Colonic mucosa (tissue), 4 donors: ENCODE measurements at regions not wholly inside any gene's neighbourhood (a gene's known extent, or its start where the extent isn't known, plus 50 kb on each side); places are given as distances from the start of the nearest gene placed in this dataset.
"Not testable (repeated sequence)": the region's sequence is repeated elsewhere in the genome, so short reads cannot be mapped to it uniquely, and the experiment has no call there.

Experiments used
- DNase-seq: peaks from one replicate; pipeline ENCODE4 v3.0.0-alpha.2; 2020
- H3K27ac ChIP-seq: fragments of 200-600 bp; one replicate; pipeline ENCODE4 v1.8.0; 2021
- H3K27me3 ChIP-seq: fragments of 200-600 bp; one replicate; pipeline ENCODE4 v1.8.0; 2021
- H3K36me3 ChIP-seq: fragments of 200-600 bp; one replicate; pipeline ENCODE4 v1.8.0; 2021
- H3K4me1 ChIP-seq: fragments of 200-600 bp; one replicate; pipeline ENCODE4 v1.8.0; 2021; ENCODE audit warnings: mild to moderate bottlenecking
- H3K4me3 ChIP-seq: fragments of 200-600 bp; one replicate; pipeline ENCODE4 v1.8.0; 2021
- H3K9ac ChIP-seq, 2 donors: one replicate each; pipeline ENCODE4 v1.7.0; 2013; ENCODE audit warnings: control low read depth in 2 of 2, low read depth in 2 of 2, low read length in 2 of 2
- H3K9me3 ChIP-seq: fragments of 200-600 bp; one replicate; pipeline ENCODE4 v1.8.0; 2021
- intact Hi-C: fragments of 100-400 bp; cut with DNase I; formaldehyde crosslinking; loops from one replicate; pipeline ENCODE4 v1.14.1; 2022
- TF ChIP-seq, protein P1 (sequence below): fragments of 200-600 bp; IDR thresholded peaks from one replicate; pipeline ENCODE4 v1.8.0; 2022; ENCODE audit warnings: antibody characterized with exemption, mild to moderate bottlenecking
- donor health status: healthy.
- donor health status: DM: no; HTN: no; CAD: no.
- donor health status: DM: no; HTN: no; CAD: no.

DNA sequence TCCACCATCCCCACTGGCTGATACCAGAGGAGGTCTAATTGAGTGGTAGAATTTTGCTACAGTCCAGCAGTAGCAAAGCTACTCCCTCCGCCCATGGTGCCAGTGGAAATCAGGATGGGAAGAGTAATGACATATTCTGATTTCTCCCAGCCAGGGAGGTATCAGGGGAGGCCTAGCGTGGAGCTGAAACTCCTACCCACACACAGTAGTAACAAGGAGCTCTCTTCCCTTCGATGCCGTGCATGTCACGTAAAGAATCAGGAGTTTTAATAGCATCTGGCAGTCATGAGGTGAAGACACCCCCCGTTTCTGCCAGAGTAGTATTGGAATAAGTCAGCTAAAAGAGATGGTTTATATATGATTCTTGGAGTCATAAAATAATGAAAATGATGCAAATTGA is 786.8 kb upstream of the DDX18 start:
- H3K9me3 ChIP-seq: no peaks in the 10 kb centered on the region
- H3K4me1 ChIP-seq: no peaks in the 10 kb centered on the region
- TF ChIP-seq, protein P1, sequence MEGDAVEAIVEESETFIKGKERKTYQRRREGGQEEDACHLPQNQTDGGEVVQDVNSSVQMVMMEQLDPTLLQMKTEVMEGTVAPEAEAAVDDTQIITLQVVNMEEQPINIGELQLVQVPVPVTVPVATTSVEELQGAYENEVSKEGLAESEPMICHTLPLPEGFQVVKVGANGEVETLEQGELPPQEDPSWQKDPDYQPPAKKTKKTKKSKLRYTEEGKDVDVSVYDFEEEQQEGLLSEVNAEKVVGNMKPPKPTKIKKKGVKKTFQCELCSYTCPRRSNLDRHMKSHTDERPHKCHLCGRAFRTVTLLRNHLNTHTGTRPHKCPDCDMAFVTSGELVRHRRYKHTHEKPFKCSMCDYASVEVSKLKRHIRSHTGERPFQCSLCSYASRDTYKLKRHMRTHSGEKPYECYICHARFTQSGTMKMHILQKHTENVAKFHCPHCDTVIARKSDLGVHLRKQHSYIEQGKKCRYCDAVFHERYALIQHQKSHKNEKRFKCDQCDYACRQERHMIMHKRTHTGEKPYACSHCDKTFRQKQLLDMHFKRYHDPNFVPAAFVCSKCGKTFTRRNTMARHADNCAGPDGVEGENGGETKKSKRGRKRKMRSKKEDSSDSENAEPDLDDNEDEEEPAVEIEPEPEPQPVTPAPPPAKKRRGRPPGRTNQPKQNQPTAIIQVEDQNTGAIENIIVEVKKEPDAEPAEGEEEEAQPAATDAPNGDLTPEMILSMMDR: no peak
- H3K4me3 ChIP-seq: no peak overlapping the region
- DNase-seq: no peak
- H3K27ac ChIP-seq: no peak overlapping the region
- no peak overlapping the region for H3K9ac ChIP-seq
- no peaks in the 10 kb centered on the region for H3K36me3 ChIP-seq
- intact Hi-C loops: no loop called here
- no peaks in the 10 kb centered on the region for H3K27me3 ChIP-seq

DNA sequence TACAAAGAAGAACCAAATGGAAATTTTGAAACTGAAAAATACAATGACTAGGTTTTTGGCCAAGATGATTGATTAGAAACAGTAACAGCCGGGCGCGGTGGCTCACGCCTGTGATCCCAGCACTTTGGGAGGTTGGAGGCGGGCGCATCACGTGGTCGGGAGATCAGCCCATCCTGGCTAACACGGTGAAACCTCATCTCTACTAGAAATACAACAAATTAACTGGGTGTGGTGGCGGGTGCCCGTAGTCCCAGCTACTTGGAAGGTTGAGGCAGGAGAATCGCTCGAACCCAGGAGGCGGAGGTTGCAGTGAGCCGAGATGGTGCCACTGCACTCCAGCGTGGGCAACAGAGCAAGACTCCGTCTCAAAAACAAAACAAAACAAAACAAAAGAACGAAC is 785.8 kb upstream of the DDX18 start:
- intact Hi-C loops, H3K9ac ChIP-seq, DNase-seq, H3K4me3 ChIP-seq, H3K27ac ChIP-seq, H3K9me3 ChIP-seq, H3K36me3 ChIP-seq, H3K27me3 ChIP-seq, H3K4me1 ChIP-seq: not testable (repeated sequence)

DNA sequence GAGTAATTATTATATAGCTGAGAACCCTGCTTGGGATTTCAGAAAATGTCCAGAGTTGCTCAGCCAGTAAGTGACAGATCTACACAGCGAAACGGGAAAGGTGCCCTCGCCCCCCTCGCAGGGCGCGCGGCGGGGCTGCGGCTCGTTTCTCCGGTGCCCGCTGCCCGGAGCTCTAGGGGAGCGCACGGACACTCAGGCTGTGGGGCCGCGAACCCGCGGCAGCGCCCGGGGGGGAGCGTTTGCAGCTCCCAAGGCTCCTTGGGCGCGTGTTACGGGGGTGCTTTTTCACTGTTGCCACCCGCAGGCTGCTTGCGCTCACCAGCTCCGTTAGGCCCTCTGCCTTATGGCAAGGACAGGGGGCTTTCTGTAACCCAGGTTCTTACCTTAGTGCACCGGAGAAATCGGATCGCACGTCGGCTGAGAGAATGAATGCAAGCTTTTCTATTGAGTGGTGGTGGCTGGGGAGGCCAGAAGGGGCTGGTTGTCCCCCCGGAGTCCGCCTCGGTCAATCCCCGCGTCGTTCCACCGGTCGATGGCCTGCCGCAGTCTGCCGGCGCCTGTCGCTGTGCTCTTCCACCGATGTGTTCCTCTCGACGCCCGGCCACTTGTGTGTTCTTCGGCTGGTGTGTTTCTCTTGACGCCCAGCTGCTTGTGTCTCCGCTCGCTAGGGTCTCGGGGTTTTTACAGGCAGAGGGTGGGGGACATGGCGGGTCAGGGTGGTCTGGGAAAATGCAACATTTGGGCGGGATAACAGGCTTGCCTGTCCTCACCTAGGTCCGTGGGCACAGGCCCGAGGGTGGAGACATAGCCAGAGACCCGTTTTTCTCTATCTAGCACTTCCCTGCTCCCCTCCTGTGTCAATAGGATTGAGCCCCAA is 758.8 kb upstream of the DDX18 start:
- no peak overlapping the region for H3K27ac ChIP-seq
- TF ChIP-seq, protein P1: no peak
- H3K9me3 ChIP-seq: no peaks in the 10 kb centered on the region
- H3K4me3 ChIP-seq: no peak overlapping the region
- no peaks in the 10 kb centered on the region for H3K27me3 ChIP-seq
- H3K9ac ChIP-seq: no peak overlapping the region
- intact Hi-C loops: no loop called here
- no peaks in the 10 kb centered on the region for H3K36me3 ChIP-seq
- no peak for DNase-seq
- H3K4me1 ChIP-seq: no peaks in the 10 kb centered on the region

DNA sequence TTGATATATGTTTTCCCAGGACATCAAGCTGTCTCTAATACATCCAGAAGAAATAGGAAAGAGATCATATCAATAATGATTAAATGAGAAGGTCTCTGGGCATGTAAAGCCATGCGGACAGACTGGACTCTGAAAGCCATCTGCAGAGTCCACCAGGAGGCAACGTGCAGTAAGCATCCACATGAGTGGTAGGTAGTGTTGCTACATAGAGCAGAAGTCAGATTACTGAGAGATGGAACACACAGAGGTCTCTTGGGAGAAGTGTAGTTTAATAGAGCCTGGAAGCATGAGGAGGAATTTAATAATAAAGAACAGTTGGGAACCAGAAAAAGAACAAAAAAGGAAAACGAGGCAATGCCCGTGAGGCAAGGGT is 758.1 kb upstream of the DDX18 start:
- no peaks in the 10 kb centered on the region for H3K27me3 ChIP-seq
- no peak for DNase-seq
- no peaks in the 10 kb centered on the region for H3K4me1 ChIP-seq
- no peaks in the 10 kb centered on the region for H3K36me3 ChIP-seq
- TF ChIP-seq, protein P1: no peak
- H3K4me3 ChIP-seq: no peak overlapping the region
- no peak overlapping the region for H3K27ac ChIP-seq
- H3K9me3 ChIP-seq: no peaks in the 10 kb centered on the region
- intact Hi-C loops: no loop called here
- no peak overlapping the region for H3K9ac ChIP-seq

DNA sequence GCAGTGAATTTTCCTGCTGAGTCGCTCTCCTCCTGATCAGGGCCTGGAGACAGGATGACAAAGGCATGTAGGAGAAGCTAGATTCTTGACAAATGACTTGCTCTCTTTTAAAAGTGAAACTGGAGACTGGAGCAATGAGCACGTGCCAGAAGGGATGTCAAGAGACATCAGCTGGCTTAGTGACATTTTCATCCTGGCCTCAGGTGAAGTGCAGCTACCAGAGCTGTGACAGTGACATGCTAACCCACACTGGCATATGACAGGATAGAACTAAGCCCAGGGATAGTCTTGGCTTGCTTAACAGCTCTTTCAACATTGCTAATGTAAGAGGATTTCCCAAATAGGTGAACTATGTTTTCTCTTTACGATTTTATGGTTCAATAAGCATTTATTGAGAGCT is 757.5 kb upstream of the DDX18 start:
- no peaks in the 10 kb centered on the region for H3K27me3 ChIP-seq
- TF ChIP-seq, protein P1: no peak
- no peaks in the 10 kb centered on the region for H3K9me3 ChIP-seq
- no peak overlapping the region for H3K9ac ChIP-seq
- H3K4me3 ChIP-seq: no peak overlapping the region
- no peaks in the 10 kb centered on the region for H3K4me1 ChIP-seq
- no peaks in the 10 kb centered on the region for H3K36me3 ChIP-seq
- DNase-seq: no peak
- intact Hi-C loops: no loop called here
- no peak overlapping the region for H3K27ac ChIP-seq

DNA sequence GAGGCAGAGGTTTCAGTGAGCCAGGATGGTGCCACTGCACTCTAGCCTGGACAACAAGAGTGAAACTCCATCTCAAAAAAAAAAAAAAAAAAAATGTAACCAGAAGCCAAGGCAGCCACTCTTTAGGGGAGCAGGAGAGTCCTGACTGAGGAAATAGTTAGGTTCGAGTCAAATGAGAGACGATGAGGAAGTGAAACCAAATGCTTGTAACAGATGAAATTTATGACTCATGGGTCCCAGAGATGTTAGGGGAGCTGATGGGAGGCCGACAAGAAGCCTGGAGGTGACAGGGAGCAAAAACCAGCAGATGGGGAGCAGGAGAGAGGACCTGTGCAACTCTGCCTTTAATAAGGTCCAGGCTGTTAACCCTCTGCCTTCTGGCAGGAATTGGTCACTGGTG is 756.1 kb upstream of the DDX18 start:
- Histone ChIP-seq H3K9ac (no peak overlapping the region), H3K4me3 (no peak overlapping the region), H3K27me3 (no peaks in the 10 kb centered on the region), H3K36me3 (no peaks in the 10 kb centered on the region), H3K9me3 (no peaks in the 10 kb centered on the region), H3K4me1 (no peaks in the 10 kb centered on the region), H3K27ac (no peak overlapping the region)
- TF ChIP-seq, protein P1: no peak
- intact Hi-C loops: no loop called here
- DNase-seq: no peak
